GM10266 (cell line): ENCODE measurements at regions not wholly inside any gene's neighbourhood (a gene's known extent, or its start where the extent isn't known, plus 50 kb on each side); places are given as distances from the start of the nearest gene placed in this dataset.

Source experiments
- DNase-seq: peaks from one replicate; pipeline ENCODE4 v3.0.0; 2012; ENCODE audit errors: extremely low spot score
- TF ChIP-seq, protein P1 (sequence below): IDR thresholded peaks from 2 replicates; pipeline ENCODE4 v1.5.1; 2012; ENCODE audit warnings: mild to moderate bottlenecking, low read depth; ENCODE audit not compliant: control insufficient read depth, insufficient read depth; ENCODE audit errors: missing control alignments

DNA sequence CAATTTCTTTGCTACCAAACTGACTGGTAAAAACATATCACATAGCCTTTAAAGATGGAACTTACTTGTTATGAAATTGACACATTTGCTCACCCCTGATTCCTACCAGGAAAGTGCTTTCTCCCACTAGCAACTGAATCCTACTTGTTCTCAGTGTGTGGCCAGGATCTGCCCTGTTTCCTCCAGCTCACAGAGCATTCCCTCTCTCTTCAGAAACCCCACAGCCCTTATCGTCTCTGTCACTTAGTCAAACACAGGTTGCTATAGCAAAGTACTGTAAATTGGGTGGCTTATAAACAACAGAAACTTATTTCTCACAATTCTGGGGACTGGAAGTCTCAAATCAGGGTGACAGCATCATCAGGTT is 265.2 kb upstream of the BOD1L1 start:
- TF ChIP-seq, protein P1, sequence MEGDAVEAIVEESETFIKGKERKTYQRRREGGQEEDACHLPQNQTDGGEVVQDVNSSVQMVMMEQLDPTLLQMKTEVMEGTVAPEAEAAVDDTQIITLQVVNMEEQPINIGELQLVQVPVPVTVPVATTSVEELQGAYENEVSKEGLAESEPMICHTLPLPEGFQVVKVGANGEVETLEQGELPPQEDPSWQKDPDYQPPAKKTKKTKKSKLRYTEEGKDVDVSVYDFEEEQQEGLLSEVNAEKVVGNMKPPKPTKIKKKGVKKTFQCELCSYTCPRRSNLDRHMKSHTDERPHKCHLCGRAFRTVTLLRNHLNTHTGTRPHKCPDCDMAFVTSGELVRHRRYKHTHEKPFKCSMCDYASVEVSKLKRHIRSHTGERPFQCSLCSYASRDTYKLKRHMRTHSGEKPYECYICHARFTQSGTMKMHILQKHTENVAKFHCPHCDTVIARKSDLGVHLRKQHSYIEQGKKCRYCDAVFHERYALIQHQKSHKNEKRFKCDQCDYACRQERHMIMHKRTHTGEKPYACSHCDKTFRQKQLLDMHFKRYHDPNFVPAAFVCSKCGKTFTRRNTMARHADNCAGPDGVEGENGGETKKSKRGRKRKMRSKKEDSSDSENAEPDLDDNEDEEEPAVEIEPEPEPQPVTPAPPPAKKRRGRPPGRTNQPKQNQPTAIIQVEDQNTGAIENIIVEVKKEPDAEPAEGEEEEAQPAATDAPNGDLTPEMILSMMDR, result no peak

DNA sequence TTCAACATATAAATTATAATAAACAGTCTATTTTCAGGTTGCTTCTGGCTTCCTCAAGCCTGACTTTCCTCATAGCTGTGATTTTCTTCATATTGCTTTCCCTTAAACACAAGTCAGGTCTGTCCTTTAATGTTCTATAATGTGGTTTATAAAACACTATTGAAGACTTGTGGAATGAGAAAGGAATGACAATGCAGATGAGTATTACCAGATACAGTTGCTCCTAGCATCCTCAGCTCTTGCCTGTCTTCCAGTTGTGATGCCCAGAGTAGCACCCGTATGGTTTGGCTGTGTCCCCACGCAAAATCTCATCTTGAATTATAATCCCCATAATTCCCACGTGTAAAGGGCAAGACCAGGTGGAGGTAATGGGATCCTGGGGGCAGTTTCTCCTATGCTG is 265.7 kb upstream of the BOD1L1 start:
- TF ChIP-seq, protein P1, result no peak
- no peak for DNase-seq

More for the DNA sequence above, 265.2 kb upstream of the BOD1L1 start:
- no peak for DNase-seq

DNA sequence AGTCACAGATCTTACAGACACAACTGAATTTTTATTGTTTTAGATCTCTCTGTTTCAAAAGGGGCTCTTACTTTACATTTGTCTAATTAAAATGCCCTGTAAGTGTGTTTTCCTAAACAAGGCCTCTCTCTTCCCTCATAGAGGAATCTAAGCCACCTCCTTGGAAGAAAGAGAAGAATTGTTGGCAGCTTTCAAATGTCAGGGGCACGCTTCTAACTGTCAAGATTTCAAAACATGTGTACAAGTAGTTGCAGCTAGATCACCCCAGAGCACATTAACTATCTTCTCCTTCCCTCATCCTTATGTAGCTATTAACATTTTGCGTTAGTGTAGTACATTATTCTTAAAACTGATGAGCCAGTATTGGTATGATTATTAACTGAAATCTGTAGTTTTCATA is 266.5 kb upstream of the BOD1L1 start:
- TF ChIP-seq, protein P1, result no peak
- no peak for DNase-seq

DNA sequence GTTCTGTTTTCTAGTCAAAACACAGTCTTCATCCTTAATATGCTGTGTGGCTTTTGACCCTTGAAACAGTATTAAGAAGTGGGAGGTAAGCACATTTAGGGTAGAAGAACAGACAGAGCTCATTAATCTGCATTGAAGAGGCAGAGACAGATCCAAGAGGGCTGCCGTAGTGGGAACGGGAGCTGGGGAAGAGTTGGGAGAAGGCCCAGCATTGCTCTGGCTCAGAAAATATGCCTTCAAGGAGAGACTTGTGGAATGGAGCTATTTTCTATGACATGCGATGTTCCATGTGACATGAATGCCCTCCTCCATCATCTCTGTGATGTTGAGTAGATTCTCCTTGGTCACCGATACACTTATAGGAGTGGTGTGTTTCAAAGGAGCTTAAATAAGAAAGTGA is 273.3 kb upstream of the BOD1L1 start:
- TF ChIP-seq, protein P1, result no peak
- no peak for DNase-seq

DNA sequence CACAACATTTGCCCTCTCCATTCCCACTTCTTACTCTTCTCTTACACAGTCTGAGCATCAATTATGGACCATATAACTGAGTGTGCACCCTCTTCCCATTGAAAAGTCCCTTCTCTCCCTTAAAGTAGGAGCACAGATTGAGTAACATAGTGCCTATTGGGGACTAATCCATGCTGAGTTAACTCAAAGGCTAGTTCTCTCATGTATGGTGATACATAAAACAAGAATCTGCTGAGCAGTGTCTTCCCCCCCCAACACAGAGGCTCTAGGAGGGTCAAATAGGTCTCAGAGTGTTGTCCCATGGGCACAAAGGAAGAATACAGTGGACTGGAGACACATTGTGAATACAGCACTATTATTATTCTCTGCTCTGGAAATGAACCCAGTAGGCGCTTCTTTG is 274.6 kb upstream of the BOD1L1 start:
- TF ChIP-seq, protein P1, result no peak
- DNase-seq, result no peak

DNA sequence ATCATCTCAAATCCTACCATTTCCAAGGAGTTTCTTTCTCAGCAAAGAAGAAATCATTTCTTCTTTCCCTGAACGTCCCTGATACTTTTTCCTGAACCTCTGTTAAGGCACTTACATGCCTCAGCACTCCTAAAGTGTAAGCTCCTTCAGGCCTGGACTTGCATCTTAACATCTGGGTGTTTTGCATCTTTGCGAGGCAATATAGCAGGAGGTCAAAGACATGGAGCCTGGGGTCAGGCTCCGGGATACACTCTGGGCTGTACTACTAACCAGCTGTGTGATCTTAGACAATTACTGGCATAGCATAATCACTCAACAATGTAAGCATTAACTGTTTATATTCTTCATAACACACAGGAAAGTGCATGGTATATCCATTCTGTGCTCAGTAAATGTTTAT is 275.5 kb upstream of the BOD1L1 start:
- DNase-seq, result no peak
- TF ChIP-seq, protein P1, result no peak

DNA sequence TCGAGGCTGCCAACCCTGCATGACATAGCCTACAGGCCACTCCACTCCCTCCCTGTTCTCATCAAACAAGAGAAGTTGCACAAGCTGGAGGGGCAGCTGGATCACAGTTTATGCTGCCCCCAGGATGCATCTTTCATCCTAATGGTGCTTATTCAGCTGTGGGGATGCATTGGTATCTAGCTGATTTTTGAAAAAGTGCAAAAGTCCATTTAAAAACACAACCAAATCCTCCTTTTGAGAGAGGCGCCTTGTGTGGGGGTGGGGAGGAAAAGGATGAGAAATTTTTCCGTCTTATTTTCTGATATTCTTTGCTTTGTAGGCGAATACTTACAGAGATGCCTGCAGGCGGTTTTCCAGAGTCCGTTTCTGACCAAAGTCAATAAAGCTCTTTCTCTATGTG is 276.4 kb upstream of the BOD1L1 start:
- TF ChIP-seq, protein P1, result no peak
- no peak for DNase-seq
